Activated CD4-positive, alpha-beta T cell treated with anti-CD3 and anti-CD28 coated beads, Interleukin-2, amount 10 ng/mL, durations not matched to agents 24 days and 14 days (primary cell): ENCODE measurements at regions not wholly inside any gene's neighbourhood (a gene's known extent, or its start where the extent isn't known, plus 50 kb on each side); places are given as distances from the start of the nearest gene placed in this dataset.

Experiments used
- DNase-seq: peaks from one replicate; pipeline ENCODE4 v3.0.0; 2022
- H3K27ac Mint-ChIP-seq: one replicate; pipeline ENCODE4 v1.8.0; 2022; ENCODE audit warnings: mild to moderate bottlenecking, mixed read lengths
- H3K27me3 Mint-ChIP-seq: one replicate; pipeline ENCODE4 v1.8.0; 2022; ENCODE audit warnings: mixed read lengths
- H3K36me3 Mint-ChIP-seq: one replicate; pipeline ENCODE4 v1.8.0; 2022; ENCODE audit warnings: low read depth, mild to moderate bottlenecking, mixed read lengths
- H3K4me1 Mint-ChIP-seq: one replicate; pipeline ENCODE4 v1.8.0; 2021; ENCODE audit warnings: mixed read lengths
- H3K4me3 Mint-ChIP-seq: one replicate; pipeline ENCODE4 v1.8.0; 2022; ENCODE audit warnings: mild to moderate bottlenecking, moderate library complexity, mixed read lengths
- H3K9me3 Mint-ChIP-seq: one replicate; pipeline ENCODE4 v1.8.0; 2021; ENCODE audit warnings: mixed read lengths
- intact Hi-C: fragments of 100-400 bp; cut with micrococcal nuclease; formaldehyde crosslinking; loops from one replicate; pipeline ENCODE4 v1.15.1; 2023

DNA sequence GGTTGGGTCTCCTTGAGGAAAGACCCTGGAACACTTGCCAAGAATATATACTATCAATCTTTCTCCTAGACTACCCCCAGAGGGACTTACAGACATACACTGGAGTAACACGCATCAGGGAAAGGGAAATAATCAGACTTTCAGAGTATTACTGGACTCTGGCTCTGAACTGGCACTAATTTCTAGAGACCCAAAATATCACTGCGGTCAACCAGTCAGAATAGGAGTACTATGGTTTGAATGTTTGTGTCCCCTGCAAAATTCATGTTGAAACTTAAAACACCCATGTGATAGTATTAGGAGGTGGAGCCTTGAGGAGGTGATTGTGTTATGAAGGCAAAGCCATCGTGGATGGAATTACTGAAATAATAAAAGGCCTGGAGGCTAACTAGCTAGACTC lies 323.7 kb downstream of the EN1 start:
- Mint-ChIP-seq H3K36me3 (no peaks in the 10 kb centered on the region), H3K4me3 (no peak overlapping the region), H3K4me1 (no peaks in the 10 kb centered on the region), H3K27me3 (no peaks in the 10 kb centered on the region), H3K27ac (no peak overlapping the region), H3K9me3 (no peaks in the 10 kb centered on the region)
- DNase-seq, result no peak
- intact Hi-C loops, result no loop called here

DNA sequence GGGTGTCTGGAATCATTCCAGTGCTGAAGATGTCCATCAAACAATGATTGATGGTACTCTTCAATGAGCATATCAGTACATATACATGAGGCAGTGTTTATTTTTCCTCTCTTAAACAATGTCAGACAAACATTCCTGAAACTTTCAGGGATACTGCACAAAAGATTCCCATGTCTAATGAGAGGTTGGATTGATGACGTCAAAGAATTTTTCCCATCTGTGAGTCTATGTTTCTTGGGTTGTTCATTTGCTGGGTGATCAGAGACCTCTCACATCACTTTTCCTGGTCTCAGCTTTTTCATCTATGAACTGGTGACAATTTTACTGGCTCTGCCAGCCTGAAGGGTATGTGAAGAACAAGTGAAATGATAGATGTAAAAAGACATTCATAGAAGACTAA lies 325.5 kb downstream of the EN1 start:
- Mint-ChIP-seq H3K27ac (no peak overlapping the region), H3K4me1 (no peaks in the 10 kb centered on the region), H3K4me3 (no peak overlapping the region), H3K36me3 (no peaks in the 10 kb centered on the region), H3K27me3 (no peaks in the 10 kb centered on the region), H3K9me3 (no peaks in the 10 kb centered on the region)
- intact Hi-C loops, result no loop called here
- DNase-seq, result no peak

DNA sequence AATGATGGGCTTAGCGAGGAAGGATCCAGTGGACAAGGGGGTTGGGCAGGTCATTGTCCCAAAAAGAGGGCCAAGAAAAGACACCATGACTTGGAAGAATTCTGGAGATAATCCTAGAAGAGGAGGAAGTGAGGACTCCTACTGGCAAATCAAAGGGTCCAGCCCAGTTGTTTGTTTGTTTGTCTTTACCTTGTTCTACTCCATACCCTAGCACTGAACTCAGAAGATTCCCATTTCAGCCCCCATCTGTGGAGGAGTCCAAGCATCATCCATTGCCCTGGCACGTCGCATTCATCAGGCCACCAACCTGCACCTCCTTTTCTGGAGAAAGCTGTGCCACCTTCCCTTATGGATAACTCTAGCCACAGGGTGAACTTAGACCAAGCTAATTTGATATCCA lies 326.2 kb downstream of the EN1 start:
- no peaks in the 10 kb centered on the region for H3K27me3 Mint-ChIP-seq
- intact Hi-C loops, result no loop called here
- no peak overlapping the region for H3K27ac Mint-ChIP-seq
- no peaks in the 10 kb centered on the region for H3K9me3 Mint-ChIP-seq
- no peaks in the 10 kb centered on the region for H3K36me3 Mint-ChIP-seq
- DNase-seq, result no peak
- H3K4me1 Mint-ChIP-seq, result no peaks in the 10 kb centered on the region
- H3K4me3 Mint-ChIP-seq, result no peak overlapping the region

DNA sequence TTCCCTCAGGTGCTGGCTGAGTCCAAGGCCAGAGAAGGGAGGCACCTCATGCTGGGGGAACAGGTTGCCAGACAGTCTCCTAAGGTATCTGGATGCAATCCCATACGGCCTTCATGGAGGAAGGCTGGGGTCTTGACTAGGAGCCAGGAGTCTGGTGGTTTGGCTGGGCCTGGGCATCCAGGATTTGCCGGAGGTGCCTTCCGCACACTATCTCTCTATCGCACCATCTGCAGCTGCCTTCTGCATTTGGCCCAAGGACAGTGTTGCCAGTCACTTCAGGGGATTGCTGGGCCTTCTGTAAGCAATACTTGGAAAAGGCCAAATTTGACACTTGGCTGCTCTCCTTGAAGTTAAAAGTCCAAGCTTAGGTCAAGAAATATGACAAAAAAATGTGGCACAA lies 327.2 kb downstream of the EN1 start:
- H3K27ac Mint-ChIP-seq, result no peak overlapping the region
- no peak overlapping the region for H3K4me3 Mint-ChIP-seq
- H3K36me3 Mint-ChIP-seq, result no peaks in the 10 kb centered on the region
- peak; percentile 14 for DNase-seq
- no peaks in the 10 kb centered on the region for H3K9me3 Mint-ChIP-seq
- no peaks in the 10 kb centered on the region for H3K4me1 Mint-ChIP-seq
- intact Hi-C loops, result no loop called here
- no peaks in the 10 kb centered on the region for H3K27me3 Mint-ChIP-seq

DNA sequence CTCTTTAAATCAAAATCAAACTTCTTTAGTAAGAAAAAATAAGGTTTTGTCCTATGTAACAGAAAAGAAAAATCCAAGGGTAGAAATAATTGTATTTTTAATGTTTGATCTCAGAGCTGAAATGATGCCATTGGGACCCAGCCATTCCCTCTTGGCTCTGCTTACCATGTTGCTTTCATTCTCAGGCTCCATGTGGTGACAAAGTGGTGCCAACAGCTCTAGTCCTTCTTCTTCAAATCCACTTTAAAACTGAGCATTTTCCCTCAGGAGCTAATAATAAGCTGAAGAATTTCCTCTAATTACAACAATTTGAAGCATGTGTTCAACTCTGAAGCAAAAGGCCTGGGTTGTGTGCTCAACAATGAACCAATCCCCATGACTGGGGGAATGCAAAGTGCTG lies 327.9 kb downstream of the EN1 start:
- Mint-ChIP-seq H3K27me3 (no peaks in the 10 kb centered on the region), H3K4me1 (no peaks in the 10 kb centered on the region), H3K9me3 (peaks cover 3% of the 10 kb centered on the region), H3K36me3 (no peaks in the 10 kb centered on the region), H3K4me3 (no peak overlapping the region), H3K27ac (no peak overlapping the region)
- intact Hi-C loops, result no loop called here
- no peak for DNase-seq

DNA sequence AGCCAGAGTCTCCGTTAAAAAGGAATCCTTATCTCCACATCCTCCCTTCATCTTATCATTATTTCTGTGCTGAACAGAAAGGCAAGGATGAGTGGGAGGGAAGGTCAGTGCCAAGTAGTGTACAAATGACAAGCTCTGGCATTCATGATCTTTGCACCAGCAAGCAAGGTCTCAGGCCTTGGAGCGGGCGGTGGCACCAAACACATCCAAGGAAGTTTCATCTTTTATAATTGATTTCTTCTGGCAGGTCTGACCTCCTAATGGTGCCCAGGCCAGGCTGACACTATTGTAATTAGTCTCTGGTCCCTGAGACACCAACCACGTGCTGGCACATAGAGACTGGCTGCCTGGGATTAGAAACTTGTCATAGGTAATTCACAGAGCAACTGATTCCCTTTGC lies 336.6 kb downstream of the EN1 start:
- intact Hi-C loops, result no loop called here
- DNase-seq, result no peak
- H3K4me3 Mint-ChIP-seq, result no peak overlapping the region
- H3K9me3 Mint-ChIP-seq, result peaks cover 6% of the 10 kb centered on the region
- no peaks in the 10 kb centered on the region for H3K36me3 Mint-ChIP-seq
- H3K27me3 Mint-ChIP-seq, result no peaks in the 10 kb centered on the region
- no peak overlapping the region for H3K27ac Mint-ChIP-seq
- no peaks in the 10 kb centered on the region for H3K4me1 Mint-ChIP-seq

DNA sequence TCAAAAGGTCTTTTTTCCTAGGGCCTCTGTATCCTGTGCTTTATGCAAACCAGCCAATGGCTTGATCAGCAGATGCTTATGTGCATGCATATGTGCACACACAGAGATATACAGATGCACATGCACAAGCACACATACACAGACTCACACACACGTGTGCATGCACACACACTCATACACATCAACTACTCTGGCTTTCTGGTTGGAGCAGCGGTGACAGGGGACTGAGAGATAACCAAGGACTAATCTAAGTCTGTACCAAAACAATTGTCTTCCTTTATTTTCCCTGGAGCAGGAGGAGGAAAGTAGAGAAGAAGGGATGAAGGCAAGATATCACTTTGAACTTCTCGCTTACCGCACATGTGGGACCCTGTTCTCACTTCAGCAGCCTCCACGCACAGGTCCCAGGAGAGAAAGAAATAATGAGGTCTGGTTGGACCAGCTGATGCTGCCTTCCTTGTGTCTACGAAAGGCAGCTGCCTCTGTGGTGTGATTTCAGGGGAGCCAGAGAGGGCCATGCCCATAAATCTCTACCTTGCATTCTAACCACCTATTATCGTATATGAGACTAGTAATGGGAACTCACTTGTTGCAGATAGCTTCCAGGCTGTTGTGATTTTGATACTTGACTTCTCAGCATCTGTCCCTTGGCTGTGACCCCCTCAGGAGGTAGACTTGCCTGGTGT lies 338.0 kb downstream of the EN1 start:
- peak; percentile 20 for DNase-seq
- Mint-ChIP-seq H3K36me3 (no peaks in the 10 kb centered on the region), H3K27me3 (no peaks in the 10 kb centered on the region), H3K9me3 (peaks cover 3% of the 10 kb centered on the region), H3K4me3 (no peak overlapping the region), H3K27ac (no peak overlapping the region), H3K4me1 (no peaks in the 10 kb centered on the region)
- intact Hi-C loops, result no loop called here

DNA sequence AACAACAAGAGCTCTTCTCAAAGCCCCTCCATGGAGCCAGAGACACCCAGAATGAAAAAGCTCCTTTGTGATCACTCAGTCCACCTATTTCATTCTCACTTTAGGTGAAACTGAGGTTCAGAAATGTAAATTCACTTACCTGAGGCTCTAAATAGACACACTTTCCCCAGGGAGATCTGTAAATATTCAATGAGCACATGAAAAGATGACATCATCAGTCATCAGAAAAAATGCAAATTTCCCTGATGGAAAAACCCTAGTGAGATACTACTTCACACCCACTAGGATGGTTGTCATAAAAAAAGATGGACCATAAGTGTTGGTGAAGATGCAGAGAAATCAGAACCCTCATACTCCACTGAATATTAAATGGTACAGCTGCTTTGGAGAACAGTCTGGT lies 339.2 kb downstream of the EN1 start:
- no peak for DNase-seq
- Mint-ChIP-seq H3K36me3 (no peaks in the 10 kb centered on the region), H3K4me1 (no peaks in the 10 kb centered on the region), H3K9me3 (no peaks in the 10 kb centered on the region), H3K27me3 (no peaks in the 10 kb centered on the region), H3K27ac (no peak overlapping the region), H3K4me3 (no peak overlapping the region)
- intact Hi-C loops, result no loop called here

DNA sequence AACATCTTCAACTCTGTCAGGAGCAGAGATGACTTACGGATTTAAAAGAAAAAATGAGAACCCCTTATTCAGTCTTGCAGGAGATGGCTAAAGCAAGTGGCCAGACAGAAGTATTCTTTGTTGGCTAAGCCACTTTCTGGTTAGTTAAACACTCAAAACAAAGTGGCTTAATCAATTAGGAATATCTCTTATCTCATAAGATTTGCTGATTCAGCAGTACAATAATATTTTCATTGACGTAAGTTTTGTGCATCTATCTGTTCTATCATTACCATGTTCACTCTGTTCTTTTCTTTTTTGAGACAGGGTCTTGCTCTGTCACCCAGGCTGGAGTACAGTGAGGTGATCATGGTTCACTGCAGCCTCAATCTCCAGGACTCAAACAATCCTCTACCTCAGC lies 342.0 kb downstream of the EN1 start:
- no peaks in the 10 kb centered on the region for H3K9me3 Mint-ChIP-seq
- intact Hi-C loops, result no loop called here
- H3K4me1 Mint-ChIP-seq, result no peaks in the 10 kb centered on the region
- H3K36me3 Mint-ChIP-seq, result no peaks in the 10 kb centered on the region
- H3K27ac Mint-ChIP-seq, result no peak overlapping the region
- DNase-seq, result no peak
- no peaks in the 10 kb centered on the region for H3K27me3 Mint-ChIP-seq
- no peak overlapping the region for H3K4me3 Mint-ChIP-seq

DNA sequence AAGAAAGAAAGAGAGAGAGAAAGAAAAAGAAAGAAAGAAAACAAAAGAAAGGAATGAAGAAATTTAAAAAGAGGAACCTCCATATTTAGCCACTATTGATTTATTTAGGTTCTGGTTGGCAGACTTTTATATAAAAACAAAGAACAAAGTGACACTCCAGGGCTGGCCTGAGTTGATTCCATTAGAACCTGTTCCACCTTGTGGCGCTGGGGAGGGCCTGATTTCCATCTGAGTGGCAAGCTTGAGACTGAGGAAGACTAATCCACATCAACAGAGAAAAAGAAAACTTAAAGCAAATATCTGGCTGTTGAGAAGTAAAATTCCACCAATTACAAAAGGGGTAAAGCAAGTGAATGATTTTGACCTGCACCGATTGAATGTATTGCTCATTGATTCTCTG lies 345.3 kb downstream of the EN1 start:
- Mint-ChIP-seq H3K27ac (no peak overlapping the region), H3K36me3 (no peaks in the 10 kb centered on the region), H3K9me3 (no peaks in the 10 kb centered on the region)

DNA sequence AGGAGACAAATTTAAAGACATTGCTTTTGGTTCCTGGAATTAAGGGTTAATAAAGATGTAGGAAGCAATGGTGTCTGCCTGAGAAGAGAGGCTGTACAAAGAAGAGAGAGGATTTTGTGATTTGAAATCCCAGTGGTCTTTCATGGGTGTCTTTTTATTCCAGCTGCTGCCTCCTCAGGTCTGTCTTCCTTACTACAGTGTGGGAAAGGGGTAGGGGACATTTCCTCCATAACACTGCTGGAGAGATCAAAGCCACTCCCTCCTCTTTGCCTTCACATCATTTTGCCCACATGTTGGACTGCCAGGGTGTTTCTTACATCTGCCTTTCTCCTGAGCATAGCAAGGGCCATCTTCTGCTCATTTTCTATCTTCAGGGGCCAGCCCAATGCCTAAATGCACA lies 348.5 kb downstream of the EN1 start:
- no peaks in the 10 kb centered on the region for H3K36me3 Mint-ChIP-seq
- no peaks in the 10 kb centered on the region for H3K9me3 Mint-ChIP-seq
- DNase-seq, result no peak
- H3K27ac Mint-ChIP-seq, result no peak overlapping the region
- intact Hi-C loops, result no loop called here
- H3K27me3 Mint-ChIP-seq, result no peaks in the 10 kb centered on the region
- H3K4me1 Mint-ChIP-seq, result no peaks in the 10 kb centered on the region
- H3K4me3 Mint-ChIP-seq, result no peak overlapping the region

More for the DNA sequence above, 345.3 kb downstream of the EN1 start:
- no peaks in the 10 kb centered on the region for H3K4me1 Mint-ChIP-seq
- intact Hi-C loops, result no loop called here
- no peak for DNase-seq
- no peaks in the 10 kb centered on the region for H3K27me3 Mint-ChIP-seq
- H3K4me3 Mint-ChIP-seq, result no peak overlapping the region

DNA sequence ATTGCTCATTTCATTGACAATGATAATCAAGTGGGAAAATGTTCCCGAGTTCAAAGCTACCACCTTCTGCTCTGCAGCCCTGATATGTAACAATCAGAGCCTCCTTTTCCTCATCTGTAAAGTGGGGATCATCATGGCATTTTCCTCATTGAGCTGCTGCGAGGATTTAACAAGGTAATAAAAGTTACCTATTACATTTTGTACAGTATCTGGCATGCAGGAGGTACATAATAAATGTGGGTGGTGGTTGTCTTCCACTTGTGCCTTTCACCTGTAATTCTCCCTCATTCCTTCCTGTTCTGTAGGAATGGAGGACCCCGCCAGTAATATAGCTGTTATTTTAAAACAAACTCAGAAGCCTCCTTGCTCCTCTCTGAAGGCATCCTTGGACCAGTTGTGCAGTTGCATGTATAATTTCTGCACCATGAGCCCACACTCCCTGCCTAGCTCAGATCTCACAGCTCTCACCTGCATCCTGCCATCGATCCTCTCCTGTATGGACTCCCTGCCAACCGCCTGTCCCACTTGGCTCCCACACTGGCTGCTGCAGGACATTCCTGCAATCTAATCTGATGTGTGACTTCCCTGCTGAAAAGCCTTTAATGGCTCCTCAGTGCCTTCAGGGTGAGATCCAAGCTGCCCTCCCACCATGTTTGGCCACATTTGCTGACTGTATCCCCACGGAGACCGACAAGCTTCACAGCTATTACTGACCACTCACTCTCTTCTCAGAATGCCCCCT lies 350.4 kb downstream of the EN1 start:
- no peak for DNase-seq
- Mint-ChIP-seq H3K4me1 (no peaks in the 10 kb centered on the region), H3K36me3 (no peaks in the 10 kb centered on the region), H3K27ac (no peak overlapping the region), H3K9me3 (no peaks in the 10 kb centered on the region), H3K27me3 (no peaks in the 10 kb centered on the region), H3K4me3 (no peak overlapping the region)
- intact Hi-C loops, result no loop called here

DNA sequence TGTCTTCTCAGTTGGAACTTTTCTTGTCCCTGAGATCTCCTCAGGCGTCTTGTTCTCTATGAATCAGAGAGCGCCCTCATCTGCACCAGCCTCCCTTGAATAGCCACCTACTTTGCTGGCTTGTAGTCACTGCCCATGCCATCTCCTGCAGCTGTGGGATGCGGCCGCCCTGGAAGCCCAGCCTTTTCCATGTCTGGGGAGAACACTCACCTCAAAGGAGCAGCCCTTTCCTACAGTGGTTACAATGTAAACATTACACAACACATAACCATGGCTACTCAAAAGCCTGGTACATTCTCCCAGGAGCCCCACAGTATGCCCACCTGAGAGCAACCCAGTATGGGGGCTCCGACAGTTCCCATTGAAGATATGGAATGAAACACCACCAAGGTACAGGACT lies 351.0 kb downstream of the EN1 start:
- no peaks in the 10 kb centered on the region for H3K4me1 Mint-ChIP-seq
- intact Hi-C loops, result no loop called here
- H3K9me3 Mint-ChIP-seq, result no peaks in the 10 kb centered on the region
- H3K4me3 Mint-ChIP-seq, result no peak overlapping the region
- no peaks in the 10 kb centered on the region for H3K36me3 Mint-ChIP-seq
- H3K27ac Mint-ChIP-seq, result no peak overlapping the region
- DNase-seq, result no peak
- no peaks in the 10 kb centered on the region for H3K27me3 Mint-ChIP-seq

DNA sequence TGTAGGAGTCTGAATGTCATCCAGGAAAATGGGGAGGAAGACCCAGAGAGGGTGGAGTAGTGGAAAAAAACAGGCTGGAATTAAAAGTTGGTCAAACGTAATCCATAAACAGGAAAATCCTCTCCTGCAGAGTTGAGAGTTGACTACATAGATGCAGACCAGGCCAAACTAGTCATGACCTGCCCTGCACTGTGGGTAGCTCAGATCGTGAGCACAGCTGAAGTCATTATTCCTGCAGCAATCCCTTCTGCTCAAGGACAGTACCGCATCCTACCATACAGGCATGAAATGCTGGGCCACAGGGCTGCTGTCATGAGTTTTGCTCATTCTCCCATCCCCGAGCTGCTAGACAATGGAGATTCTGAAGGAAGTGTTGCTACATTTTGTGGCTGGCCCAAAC lies 352.2 kb downstream of the EN1 start:
- intact Hi-C loops, result no loop called here
- Mint-ChIP-seq H3K4me3 (no peak overlapping the region), H3K27me3 (no peaks in the 10 kb centered on the region), H3K27ac (no peak overlapping the region), H3K9me3 (no peaks in the 10 kb centered on the region), H3K4me1 (no peaks in the 10 kb centered on the region), H3K36me3 (no peaks in the 10 kb centered on the region)
- no peak for DNase-seq

DNA sequence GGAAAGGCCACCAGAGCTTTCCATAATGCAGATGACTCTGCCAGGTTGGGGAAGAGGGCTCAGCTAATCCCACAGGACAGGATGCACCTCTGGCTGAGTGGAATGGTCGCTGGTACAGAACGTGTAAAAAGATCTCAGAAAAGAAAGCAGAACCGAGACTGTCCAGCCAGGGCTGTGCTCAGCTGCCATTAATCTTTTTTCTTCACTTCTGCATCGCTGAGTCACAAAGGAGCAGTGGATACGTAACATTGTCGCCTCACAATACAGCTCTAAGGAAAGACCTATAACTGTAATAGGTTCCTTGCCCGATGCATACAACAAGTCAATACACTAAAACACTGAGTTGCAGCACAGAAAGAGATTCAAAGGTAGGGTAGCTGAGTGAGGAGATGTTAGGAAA lies 354.2 kb downstream of the EN1 start:
- Mint-ChIP-seq H3K36me3 (no peaks in the 10 kb centered on the region), H3K4me3 (no peak overlapping the region), H3K9me3 (no peaks in the 10 kb centered on the region), H3K27me3 (no peaks in the 10 kb centered on the region), H3K27ac (no peak overlapping the region), H3K4me1 (no peaks in the 10 kb centered on the region)
- no peak for DNase-seq
- intact Hi-C loops, result no loop called here
